Stimulated activated naive B cell treated with anti-CD40 and anti-IgM and Interleukin-4, amounts not matched to agents 10 μg/mL and 1 μg/mL and 100 μg/mL, for 72 hours (primary cell): ENCODE measurements at regions not wholly inside any gene's neighbourhood (a gene's known extent, or its start where the extent isn't known, plus 50 kb on each side); places are given as distances from the start of the nearest gene placed in this dataset.
"Not testable (repeated sequence)": the region's sequence is repeated elsewhere in the genome, so short reads cannot be mapped to it uniquely, and the experiment has no call there.

Source experiments
- ATAC-seq, 2 donors: fragments of 150-1000 bp; cut with Tn5 transposase; replicated peaks; 2 replicates each; pipeline ENCODE4 v1.10.0; 2021; ENCODE audit warnings: moderate library complexity in 1 of 2
- DNase-seq: peaks from one replicate; pipeline ENCODE4 v3.0.0; 2021
- H3K27ac Mint-ChIP-seq: one replicate; pipeline ENCODE4 v1.8.0; 2022; ENCODE audit warnings: mild to moderate bottlenecking, mixed read lengths
- H3K27me3 Mint-ChIP-seq, 2 donors: one replicate each; pipeline ENCODE4 v1.8.0; 2022; ENCODE audit warnings: mixed read lengths in 2 of 2
- H3K36me3 Mint-ChIP-seq, 2 donors: one replicate each; pipeline ENCODE4 v1.8.0; 2022; ENCODE audit warnings: mixed read lengths in 2 of 2, mild to moderate bottlenecking in 1 of 2
- H3K4me1 Mint-ChIP-seq, 2 donors: one replicate each; pipeline ENCODE4 v1.8.0; 2022; ENCODE audit warnings: mixed read lengths in 2 of 2, mild to moderate bottlenecking in 1 of 2
- H3K4me3 Mint-ChIP-seq, 2 donors: one replicate each; pipeline ENCODE4 v1.8.0; 2022; ENCODE audit warnings: mild to moderate bottlenecking in 2 of 2, mixed read lengths in 2 of 2, moderate library complexity in 1 of 2
- H3K9me3 Mint-ChIP-seq, 2 donors: one replicate each; pipeline ENCODE4 v1.8.0; 2022; ENCODE audit warnings: mixed read lengths in 2 of 2, mild to moderate bottlenecking in 1 of 2

GRCh38 chr13:44727591-44727990 is 151.5 kb upstream of the TSC22D1 start:
- not testable (repeated sequence) for ATAC-seq, H3K27ac Mint-ChIP-seq, DNase-seq, H3K4me3 Mint-ChIP-seq, H3K36me3 Mint-ChIP-seq, H3K4me1 Mint-ChIP-seq, H3K9me3 Mint-ChIP-seq
- peaks cover 0 to 12% of the 10 kb centered on the region in 2 donors for H3K27me3 Mint-ChIP-seq

DNA sequence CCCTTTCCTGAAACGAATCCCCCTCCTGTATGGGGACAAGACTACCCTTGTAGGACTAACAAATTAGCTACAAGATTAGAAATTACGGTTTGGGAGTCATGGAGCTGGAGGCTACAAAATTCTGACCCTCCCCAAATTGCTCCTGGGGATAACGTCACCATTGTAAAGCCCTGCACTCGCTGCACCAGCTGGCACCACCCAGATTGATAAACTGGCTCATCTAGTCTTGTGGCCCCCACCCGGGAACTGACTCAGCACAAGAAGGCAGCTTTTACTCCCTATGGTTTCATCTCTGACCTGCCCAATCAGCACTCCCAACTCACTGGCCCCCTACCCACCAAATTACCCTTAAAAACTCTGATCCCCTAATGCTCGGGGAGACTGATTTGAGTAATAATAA is 150.6 kb upstream of the TSC22D1 start:
- DNase-seq: no peak
- H3K9me3 Mint-ChIP-seq: peaks cover 0 to 6% of the 10 kb centered on the region in 2 donors
- no peak overlapping the region for H3K27ac Mint-ChIP-seq
- no peak overlapping the region for H3K4me3 Mint-ChIP-seq
- ATAC-seq: no peak
- peaks cover 0 to 10% of the 10 kb centered on the region in 2 donors for H3K27me3 Mint-ChIP-seq
- no peaks in the 10 kb centered on the region for H3K36me3 Mint-ChIP-seq
- no peaks in the 10 kb centered on the region for H3K4me1 Mint-ChIP-seq

GRCh38 chr13:44726214-44726613 is 150.1 kb upstream of the TSC22D1 start:
- DNase-seq: no peak
- Mint-ChIP-seq H3K9me3 (peaks cover 0 to 5% of the 10 kb centered on the region in 2 donors), H3K4me1 (no peaks in the 10 kb centered on the region), H3K27ac (no peak overlapping the region), H3K27me3 (peaks cover 0 to 6% of the 10 kb centered on the region in 2 donors), H3K36me3 (no peaks in the 10 kb centered on the region), H3K4me3 (no peak overlapping the region)
- no peak for ATAC-seq

GRCh38 chr13:44719857-44720671 is 143.9 kb upstream of the TSC22D1 start:
- no peak for ATAC-seq
- Mint-ChIP-seq H3K27ac (no peak overlapping the region), H3K27me3 (peaks cover 0 to 3% of the 10 kb centered on the region in 2 donors), H3K4me1 (no peaks in the 10 kb centered on the region), H3K4me3 (no peak overlapping the region), H3K36me3 (no peaks in the 10 kb centered on the region), H3K9me3 (peaks cover 0 to 5% of the 10 kb centered on the region in 2 donors)
- DNase-seq: no peak

DNA sequence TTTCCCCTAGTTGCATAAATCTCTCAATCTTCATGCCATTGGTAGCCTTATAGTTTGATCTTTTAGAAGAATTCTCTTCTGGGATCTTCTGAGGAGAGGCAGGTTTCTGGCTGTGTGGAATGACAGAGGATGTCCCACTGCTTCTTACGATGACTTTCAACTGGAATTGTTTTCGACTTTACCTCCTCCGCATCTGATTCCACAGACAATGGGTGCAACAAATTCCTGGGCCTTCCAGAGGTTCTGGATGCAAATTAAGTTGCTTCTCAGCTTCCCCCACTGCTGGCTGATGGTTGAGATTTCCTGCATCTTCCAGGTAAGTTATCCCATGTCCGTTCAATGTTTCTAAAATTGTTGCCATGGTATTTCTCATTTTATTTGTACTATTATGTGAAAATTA is 142.3 kb upstream of the TSC22D1 start:
- no peak for ATAC-seq
- no peak for DNase-seq
- Mint-ChIP-seq H3K9me3 (peaks cover 0 to 5% of the 10 kb centered on the region in 2 donors), H3K4me3 (no peak overlapping the region), H3K27me3 (peaks cover 0 to 5% of the 10 kb centered on the region in 2 donors), H3K36me3 (no peaks in the 10 kb centered on the region), H3K4me1 (no peaks in the 10 kb centered on the region), H3K27ac (no peak overlapping the region)

DNA sequence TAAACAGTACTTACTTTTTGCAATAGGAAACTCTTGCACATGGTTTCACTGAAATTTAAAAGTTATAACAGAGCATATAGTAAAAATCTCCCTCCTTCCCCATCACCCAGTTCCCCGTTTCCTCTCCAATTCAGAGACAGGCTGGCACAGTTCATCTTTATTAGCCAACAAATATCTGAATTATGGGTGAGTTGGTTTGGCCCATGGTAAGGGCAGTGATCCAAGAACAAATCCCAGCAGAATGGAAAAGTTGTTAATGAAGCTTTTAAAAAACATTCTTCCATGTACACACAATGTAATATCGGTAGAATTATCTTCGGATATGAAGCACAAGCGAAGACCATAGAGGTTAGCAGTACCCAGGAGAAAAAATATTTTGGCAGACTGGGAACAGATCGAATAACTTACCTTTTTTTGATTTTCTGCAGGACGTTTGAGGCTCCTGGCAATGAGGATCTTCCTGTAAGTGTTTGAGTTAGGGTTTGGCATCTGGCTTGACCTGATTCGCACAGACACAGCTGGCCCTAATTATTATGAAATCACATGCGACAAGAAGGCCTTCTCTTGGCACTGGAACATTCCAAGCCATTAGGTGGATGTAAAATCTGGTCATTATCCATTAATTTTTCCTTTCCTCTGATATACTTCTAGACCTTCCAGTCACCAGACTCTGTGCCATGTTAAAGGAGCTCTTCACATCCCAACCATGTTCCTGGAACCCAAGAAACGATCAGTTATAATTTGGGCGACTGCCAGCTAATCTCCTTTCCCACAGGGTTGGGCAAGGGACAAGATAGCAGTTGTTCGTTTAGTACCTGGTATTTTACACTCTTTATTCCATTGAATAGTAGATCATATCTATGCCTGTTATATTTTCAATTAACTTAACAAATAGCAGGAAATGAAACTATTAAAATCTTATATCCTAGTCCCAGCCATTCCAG is 139.4 kb upstream of the TSC22D1 start:
- Mint-ChIP-seq H3K27me3 (peaks cover 0 to 5% of the 10 kb centered on the region in 2 donors), H3K36me3 (no peaks in the 10 kb centered on the region), H3K27ac (no peak overlapping the region), H3K4me3 (no peak overlapping the region), H3K9me3 (no peaks in the 10 kb centered on the region), H3K4me1 (peaks cover 0 to 3% of the 10 kb centered on the region in 2 donors)
- DNase-seq (no peak), ATAC-seq (no peak)

- ATAC-seq: no peak
- DNase-seq: no peak
- peaks cover 0 to 5% of the 10 kb centered on the region in 2 donors for H3K27me3 Mint-ChIP-seq
- H3K4me1 Mint-ChIP-seq: peaks cover 0 to 8% of the 10 kb centered on the region in 2 donors
- no peak overlapping the region for H3K4me3 Mint-ChIP-seq
- no peaks in the 10 kb centered on the region for H3K9me3 Mint-ChIP-seq
- no peak overlapping the region for H3K27ac Mint-ChIP-seq
- H3K36me3 Mint-ChIP-seq: no peaks in the 10 kb centered on the region
These were observed 137.8 kb upstream of the TSC22D1 start for GRCh38 chr13:44713788-44714469.

- ATAC-seq (no peak), DNase-seq (no peak)
- peaks cover 6 to 8% of the 10 kb centered on the region in 2 donors for H3K27me3 Mint-ChIP-seq
- no peak overlapping the region for H3K4me3 Mint-ChIP-seq
- H3K27ac Mint-ChIP-seq: no peak overlapping the region
- no peaks in the 10 kb centered on the region for H3K9me3 Mint-ChIP-seq
- H3K36me3 Mint-ChIP-seq: no peaks in the 10 kb centered on the region
- H3K4me1 Mint-ChIP-seq: peaks cover 0 to 8% of the 10 kb centered on the region in 2 donors
These were observed 135.6 kb upstream of the TSC22D1 start for GRCh38 chr13:44711706-44712105.

DNA sequence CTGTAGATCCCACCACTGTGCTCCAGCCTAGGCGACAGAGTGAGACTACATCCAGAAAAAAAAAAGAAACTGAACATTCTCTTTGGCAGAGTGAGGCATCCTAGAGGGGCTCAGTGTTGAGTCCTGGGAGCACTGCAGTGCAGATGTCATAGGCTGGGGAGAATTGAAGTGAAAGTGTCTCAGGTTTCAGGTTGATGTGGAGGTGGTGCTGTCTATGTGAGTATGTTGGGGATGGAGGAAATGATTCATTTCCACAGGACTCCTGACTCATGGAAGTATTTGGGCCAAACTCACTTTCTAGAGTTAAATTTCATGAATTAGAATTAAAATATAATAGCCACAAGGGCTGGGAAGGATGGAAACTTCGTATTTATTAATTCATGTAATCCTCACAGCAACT is 134.4 kb upstream of the TSC22D1 start:
- H3K27me3 Mint-ChIP-seq: peaks cover 6 to 8% of the 10 kb centered on the region in 2 donors
- no peaks in the 10 kb centered on the region for H3K9me3 Mint-ChIP-seq
- peaks cover 0 to 8% of the 10 kb centered on the region in 2 donors for H3K4me1 Mint-ChIP-seq
- no peak overlapping the region for H3K27ac Mint-ChIP-seq
- no peak overlapping the region for H3K4me3 Mint-ChIP-seq
- ATAC-seq: peak; percentile 92 to 100
- DNase-seq: peak; percentile 33
- H3K36me3 Mint-ChIP-seq: no peaks in the 10 kb centered on the region

GRCh38 chr13:44704811-44705210 is 128.7 kb upstream of the TSC22D1 start:
- H3K27ac Mint-ChIP-seq, ATAC-seq, H3K4me3 Mint-ChIP-seq, H3K4me1 Mint-ChIP-seq, DNase-seq, H3K9me3 Mint-ChIP-seq, H3K36me3 Mint-ChIP-seq, H3K27me3 Mint-ChIP-seq: not testable (repeated sequence)

- Mint-ChIP-seq H3K4me3 (no peak overlapping the region), H3K27ac (no peak overlapping the region), H3K27me3 (peaks cover 3 to 6% of the 10 kb centered on the region in 2 donors), H3K9me3 (no peaks in the 10 kb centered on the region), H3K36me3 (no peaks in the 10 kb centered on the region), H3K4me1 (no peaks in the 10 kb centered on the region)
- no peak for ATAC-seq
- DNase-seq: no peak
These were observed 127.2 kb upstream of the TSC22D1 start for GRCh38 chr13:44703371-44703770.

DNA sequence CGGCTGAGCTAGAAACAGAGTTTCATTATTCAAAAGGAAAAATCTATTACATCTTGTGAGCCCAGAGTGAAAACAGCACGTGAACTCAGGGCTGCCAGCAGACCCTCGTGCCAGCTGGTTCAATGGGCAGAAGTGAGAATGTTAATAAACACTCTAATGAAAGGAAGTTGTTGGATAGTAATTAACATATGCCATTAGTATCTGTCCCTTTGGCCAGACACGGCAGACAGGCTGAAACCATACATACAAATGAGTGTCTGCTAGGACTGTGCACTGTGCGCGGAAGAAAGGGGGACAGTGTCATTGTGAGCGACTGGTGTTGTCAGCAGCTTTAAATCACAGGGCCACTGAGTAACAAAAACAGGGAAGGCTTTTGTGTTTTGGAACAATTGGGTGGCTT is 121.9 kb upstream of the TSC22D1 start:
- DNase-seq (no peak), ATAC-seq (no peak)
- no peaks in the 10 kb centered on the region for H3K4me1 Mint-ChIP-seq
- peaks cover 0 to 9% of the 10 kb centered on the region in 2 donors for H3K27me3 Mint-ChIP-seq
- H3K36me3 Mint-ChIP-seq: no peaks in the 10 kb centered on the region
- no peak overlapping the region for H3K4me3 Mint-ChIP-seq
- no peak overlapping the region for H3K27ac Mint-ChIP-seq
- no peaks in the 10 kb centered on the region for H3K9me3 Mint-ChIP-seq

DNA sequence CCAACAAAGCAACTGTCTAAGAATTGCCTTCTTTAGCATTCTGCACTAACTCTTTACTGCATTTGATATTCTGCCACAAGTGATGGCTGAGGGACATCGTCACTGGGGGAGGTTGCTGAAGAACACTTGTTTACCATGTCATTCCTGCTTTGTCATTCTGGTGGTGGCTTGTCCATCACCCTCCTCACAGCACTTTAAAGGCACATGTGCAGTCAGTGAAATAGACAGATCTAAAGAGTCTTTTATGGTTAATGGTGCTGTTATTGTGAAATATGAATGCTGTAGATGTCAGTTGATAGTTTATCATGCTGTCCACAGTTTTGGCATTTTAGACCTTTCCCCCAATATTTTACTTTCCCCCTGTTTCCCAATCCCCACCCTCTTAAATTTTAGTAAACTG is 120.9 kb upstream of the TSC22D1 start:
- DNase-seq: no peak
- ATAC-seq: no peak
- H3K27me3 Mint-ChIP-seq: peaks cover 0 to 9% of the 10 kb centered on the region in 2 donors
- no peaks in the 10 kb centered on the region for H3K36me3 Mint-ChIP-seq
- H3K27ac Mint-ChIP-seq: no peak overlapping the region
- no peaks in the 10 kb centered on the region for H3K9me3 Mint-ChIP-seq
- H3K4me1 Mint-ChIP-seq: no peaks in the 10 kb centered on the region
- H3K4me3 Mint-ChIP-seq: no peak overlapping the region

DNA sequence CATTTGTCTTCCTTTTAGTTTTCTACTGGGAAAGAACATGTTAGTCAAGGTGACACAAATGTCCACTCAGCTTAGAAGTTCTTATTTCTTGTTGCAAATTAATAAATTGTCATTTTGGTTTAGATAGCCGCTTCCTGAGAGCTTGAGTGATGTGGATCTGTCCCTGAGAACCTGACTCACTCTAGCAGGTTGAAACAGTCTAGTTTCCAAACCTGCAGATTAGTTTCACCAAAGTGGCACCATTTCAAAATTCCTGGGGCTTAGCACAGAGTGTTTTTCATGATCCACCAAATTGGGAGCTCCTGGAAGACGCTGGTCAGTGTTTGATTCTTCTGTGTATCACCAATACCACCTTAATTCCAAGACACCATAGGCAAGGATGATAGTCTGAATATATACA is 119.4 kb upstream of the TSC22D1 start:
- DNase-seq: no peak
- H3K36me3 Mint-ChIP-seq: no peaks in the 10 kb centered on the region
- no peaks in the 10 kb centered on the region for H3K4me1 Mint-ChIP-seq
- H3K27ac Mint-ChIP-seq: no peak overlapping the region
- no peak overlapping the region for H3K4me3 Mint-ChIP-seq
- no peak for ATAC-seq
- no peaks in the 10 kb centered on the region for H3K9me3 Mint-ChIP-seq
- peaks cover 0 to 9% of the 10 kb centered on the region in 2 donors for H3K27me3 Mint-ChIP-seq
